Spleen (tissue), 11 donors: ENCODE measurements at regions not wholly inside any gene's neighbourhood (a gene's known extent, or its start where the extent isn't known, plus 50 kb on each side); places are given as distances from the start of the nearest gene placed in this dataset.

Source experiments
- DNase-seq: peaks from one replicate; pipeline ENCODE4 v3.0.0-alpha.2; 2020
- H3K27ac ChIP-seq, 8 donors: fragments of 200-600 bp; sonication (generic) in 7 of 8; 1 replicate in 4 of 8; 2 replicates in 4 of 8; pipeline versions ENCODE4 v1.5.0 to v1.8.0; 2016 to 2021; ENCODE audit warnings: inconsistent platforms in 4 of 8, mild to moderate bottlenecking in 4 of 8, moderate library complexity in 1 of 8
- H3K27me3 ChIP-seq, 7 donors: fragments of 200-600 bp; sonication (generic) in 6 of 7; replicated peaks in 1 of 7; 1 replicate in 4 of 7; 2 replicates in 3 of 7; pipeline versions ENCODE4 v1.5.0 to v1.8.0; 2016 to 2021; ENCODE audit warnings: inconsistent platforms in 3 of 7, mild to moderate bottlenecking in 1 of 7
- H3K36me3 ChIP-seq, 6 donors: fragments of 200-600 bp; sonication (generic) in 5 of 6; 1 replicate in 4 of 6; 2 replicates in 2 of 6; pipeline versions ENCODE4 v1.5.0 to v1.8.0; 2016 to 2021; ENCODE audit warnings: inconsistent platforms in 2 of 6
- H3K4me1 ChIP-seq, 6 donors: fragments of 200-600 bp; sonication (generic) in 5 of 6; 1 replicate in 3 of 6; 2 replicates in 3 of 6; pipeline versions ENCODE4 v1.5.0 to v1.8.0; 2016 to 2021; ENCODE audit warnings: inconsistent platforms in 3 of 6
- H3K4me3 ChIP-seq, 8 donors: fragments of 200-600 bp; sonication (generic) in 7 of 8; 1 replicate in 4 of 8; 2 replicates in 4 of 8; pipeline versions ENCODE4 v1.5.0 to v1.8.0; 2016 to 2021; ENCODE audit warnings: inconsistent platforms in 4 of 8, mild to moderate bottlenecking in 4 of 8, moderate library complexity in 2 of 8
- H3K9me3 ChIP-seq, 8 donors: fragments of 200-600 bp; sonication (generic) in 7 of 8; 1 replicate in 4 of 8; 2 replicates in 4 of 8; pipeline versions ENCODE4 v1.5.0 to v1.8.0; 2016 to 2021; ENCODE audit warnings: inconsistent platforms in 4 of 8
- POLR2A ChIP-seq, 3 donors: fragments of 450-650 bp; IDR thresholded peaks; one replicate each; pipeline ENCODE4 v1.5.1; 2017; ENCODE audit warnings: antibody characterized with exemption in 3 of 3, mild to moderate bottlenecking in 1 of 3
- POLR2AphosphoS5 ChIP-seq, 3 donors: sonication (generic); formaldehyde crosslinking; IDR thresholded peaks; one replicate each; pipeline ENCODE4 v1.5.1; 2017; ENCODE audit warnings: antibody characterized with exemption in 3 of 3
- WGBS, 5 donors: extraction: QIAGEN DNeasy Blood & Tissue Kit in 3 of 5; methylation state at CpG; one replicate each; pipeline versions ENCODE4 v1.1.5 to v1.1.7; 2013 to 2018; 5-methylcytosine and 5-hydroxymethylcytosine counted together
- intact Hi-C: fragments of 100-400 bp; cut with DNase I; formaldehyde crosslinking; loops from one replicate; pipeline ENCODE4 v1.15.0; 2023; ENCODE audit warnings: low total_unique reads
- TF ChIP-seq, protein P1 (sequence below), 11 experiments: fragments of 200-600 bp in 7 of 11; fragments of 450-650 bp in 4 of 11; sonication (generic) in 4 of 11; IDR thresholded peaks in 8 of 11; conservative IDR thresholded peaks in 3 of 11; 1 replicate in 7 of 11; 2 replicates in 4 of 11; pipeline versions ENCODE4 v1.4.0 to v1.8.0; 2016 to 2021; ENCODE audit warnings: antibody characterized with exemption in 11 of 11, inconsistent platforms in 4 of 11, mild to moderate bottlenecking in 1 of 11
- donor health status: healthy with polysubstance abuse.
- donor health status: DM: no; HTN: no; CAD: no; lungs with moderate emphysema.
- donor health status: DM: no; HTN: no; CAD: no.
- donor health status: Bipolar disorder and iron deficiency.
- donor health status: healthy.
- donor health status: DM: no; HTN: no; CAD: no.
- donor health status: DM: yes; HTN: yes; CAD: no.

DNA sequence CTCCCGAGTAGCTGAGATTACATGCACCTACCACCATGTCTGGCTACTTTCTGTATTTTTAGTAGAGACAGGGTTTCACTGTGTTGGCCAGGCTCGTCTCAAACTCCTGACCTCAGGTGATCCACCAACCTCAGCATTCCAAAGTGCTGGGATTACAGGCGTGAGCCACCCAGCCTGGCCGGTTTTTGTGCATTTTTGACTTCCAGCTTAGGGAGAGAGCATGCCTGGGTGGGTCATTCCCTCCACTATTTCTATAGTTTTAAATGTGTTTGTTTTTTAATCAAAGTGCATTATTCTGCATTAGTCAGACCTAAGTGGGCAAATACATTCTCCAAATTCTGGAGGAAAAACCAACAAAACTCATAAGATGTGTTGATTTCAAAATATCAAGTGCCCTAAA, 207.4 kb upstream of the NRIP1 start:
- Histone ChIP-seq H3K9me3 (no peaks in the 10 kb centered on the region), H3K27ac (no peak overlapping the region), H3K4me3 (no peak overlapping the region), H3K4me1 (no peaks in the 10 kb centered on the region), H3K36me3 (no peaks in the 10 kb centered on the region), H3K27me3 (no peaks in the 10 kb centered on the region)
- TF ChIP-seq, protein P1, sequence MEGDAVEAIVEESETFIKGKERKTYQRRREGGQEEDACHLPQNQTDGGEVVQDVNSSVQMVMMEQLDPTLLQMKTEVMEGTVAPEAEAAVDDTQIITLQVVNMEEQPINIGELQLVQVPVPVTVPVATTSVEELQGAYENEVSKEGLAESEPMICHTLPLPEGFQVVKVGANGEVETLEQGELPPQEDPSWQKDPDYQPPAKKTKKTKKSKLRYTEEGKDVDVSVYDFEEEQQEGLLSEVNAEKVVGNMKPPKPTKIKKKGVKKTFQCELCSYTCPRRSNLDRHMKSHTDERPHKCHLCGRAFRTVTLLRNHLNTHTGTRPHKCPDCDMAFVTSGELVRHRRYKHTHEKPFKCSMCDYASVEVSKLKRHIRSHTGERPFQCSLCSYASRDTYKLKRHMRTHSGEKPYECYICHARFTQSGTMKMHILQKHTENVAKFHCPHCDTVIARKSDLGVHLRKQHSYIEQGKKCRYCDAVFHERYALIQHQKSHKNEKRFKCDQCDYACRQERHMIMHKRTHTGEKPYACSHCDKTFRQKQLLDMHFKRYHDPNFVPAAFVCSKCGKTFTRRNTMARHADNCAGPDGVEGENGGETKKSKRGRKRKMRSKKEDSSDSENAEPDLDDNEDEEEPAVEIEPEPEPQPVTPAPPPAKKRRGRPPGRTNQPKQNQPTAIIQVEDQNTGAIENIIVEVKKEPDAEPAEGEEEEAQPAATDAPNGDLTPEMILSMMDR (IDR thresholded peaks at IDR 0.05 in 8 of 11, conservative IDR thresholded peaks at IDR 0.05 in 3 of 11): no peak
- TF ChIP-seq POLR2AphosphoS5 (IDR thresholded peaks at IDR 0.05): no peak
- TF ChIP-seq POLR2A (IDR thresholded peaks at IDR 0.05): no peak
- 79 to 92% (median 86%) methylated on average over 4 of the region's 4 CpGs for WGBS, 5 donors
- DNase-seq: no peak
- intact Hi-C loops: no loop called here

DNA sequence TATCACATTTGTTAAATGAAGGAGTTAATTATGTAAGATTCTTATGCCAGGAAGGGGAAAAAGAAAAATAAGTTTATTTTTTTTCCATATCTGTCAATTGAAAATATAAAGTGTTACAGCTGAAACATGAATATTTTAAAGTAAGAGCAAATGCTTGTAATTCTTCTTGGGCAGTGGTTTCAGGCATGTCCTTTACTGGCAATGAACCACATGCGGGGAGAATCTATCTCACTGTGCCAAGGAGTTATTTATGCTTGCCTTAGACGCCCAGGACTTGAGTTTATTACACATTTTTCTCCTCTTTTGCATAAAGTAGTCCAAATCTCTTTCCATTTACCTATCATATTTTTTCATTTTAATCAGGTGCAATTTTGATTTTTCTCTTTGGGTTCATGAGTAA, 207.8 kb upstream of the NRIP1 start:
- WGBS, 5 donors: 51 to 68% (median 65%) methylated on average over 2 of the region's 2 CpGs
- TF ChIP-seq POLR2A (IDR thresholded peaks at IDR 0.05) (no peak), POLR2AphosphoS5 (IDR thresholded peaks at IDR 0.05) (no peak)
- TF ChIP-seq, protein P1 (IDR thresholded peaks at IDR 0.05 in 8 of 11, conservative IDR thresholded peaks at IDR 0.05 in 3 of 11): no peak
- Histone ChIP-seq H3K4me3 (no peak overlapping the region), H3K36me3 (no peaks in the 10 kb centered on the region), H3K9me3 (no peaks in the 10 kb centered on the region), H3K4me1 (no peaks in the 10 kb centered on the region), H3K27me3 (no peaks in the 10 kb centered on the region), H3K27ac (no peak overlapping the region)
- DNase-seq: no peak
- intact Hi-C loops: no loop called here

DNA sequence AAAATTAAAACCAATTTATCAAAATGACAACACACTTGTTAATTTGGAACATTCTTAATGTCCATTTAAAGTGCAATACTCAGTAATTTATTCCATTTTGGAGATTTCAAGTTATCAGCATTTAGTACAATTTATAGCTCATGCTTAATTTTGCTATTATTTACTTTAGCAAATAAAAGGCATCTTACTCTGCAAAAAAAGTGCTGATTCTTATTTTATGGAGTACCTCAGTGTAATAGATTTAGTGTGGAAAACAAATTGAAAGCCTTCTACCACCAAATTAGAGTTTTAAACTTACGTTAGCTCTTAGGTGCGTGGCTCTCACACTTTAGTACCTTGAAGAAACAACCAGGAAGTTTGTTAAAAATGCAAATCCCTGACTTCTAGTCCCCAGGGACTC, 208.4 kb upstream of the NRIP1 start:
- WGBS, 5 donors: 87 to 96% (median 88%) methylated on average over 2 of the region's 2 CpGs

DNA sequence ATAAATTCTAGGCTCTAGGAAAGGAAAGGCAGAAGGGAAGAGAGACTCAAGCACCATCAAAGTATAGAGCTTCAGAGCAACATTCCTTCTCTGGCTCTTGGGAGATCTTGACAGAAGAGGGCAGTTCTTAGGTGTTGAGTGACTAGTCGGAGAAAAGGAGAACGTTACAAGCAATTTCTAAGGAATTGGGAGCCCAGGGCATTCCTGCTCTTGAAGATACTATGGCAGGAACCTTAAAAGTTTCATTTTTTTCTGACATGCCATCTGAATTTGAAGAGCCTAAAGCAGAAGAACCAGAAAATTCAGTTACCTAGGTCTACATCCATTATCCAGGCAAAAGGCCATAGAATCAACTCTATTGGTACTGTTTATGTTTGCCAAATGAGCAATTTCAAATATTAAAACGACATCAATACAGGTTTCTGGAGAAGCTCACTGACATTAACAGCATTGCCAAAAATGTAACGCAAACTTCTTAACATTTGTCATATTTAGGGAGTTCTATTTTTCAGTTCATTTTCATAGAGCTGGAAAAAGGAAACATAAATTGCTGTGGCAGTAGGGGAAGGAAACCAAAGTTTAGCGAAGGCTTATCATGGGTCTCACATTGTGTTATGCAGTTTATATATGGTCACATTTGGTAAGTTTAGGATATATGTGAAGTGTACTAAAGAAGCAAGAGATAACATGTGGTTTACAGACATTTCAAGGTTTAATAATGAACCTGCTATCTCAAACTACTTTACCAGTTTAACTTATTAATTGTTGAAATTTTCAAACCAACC, 210.1 kb upstream of the NRIP1 start:
- intact Hi-C loops: no loop called here
- H3K4me3 ChIP-seq: no peak overlapping the region
- H3K27me3 ChIP-seq: no peaks in the 10 kb centered on the region
- H3K36me3 ChIP-seq: no peaks in the 10 kb centered on the region
- WGBS, 5 donors: 45 to 61% (median 49%) methylated on average over 5 of the region's 5 CpGs
- DNase-seq: no peak
- H3K27ac ChIP-seq: no peak overlapping the region
- no peaks in the 10 kb centered on the region for H3K9me3 ChIP-seq
- H3K4me1 ChIP-seq: no peaks in the 10 kb centered on the region
- TF ChIP-seq POLR2A (IDR thresholded peaks at IDR 0.05): no peak
- TF ChIP-seq POLR2AphosphoS5 (IDR thresholded peaks at IDR 0.05): no peak
- TF ChIP-seq, protein P1 (IDR thresholded peaks at IDR 0.05 in 8 of 11, conservative IDR thresholded peaks at IDR 0.05 in 3 of 11): no peak

More for the DNA sequence above, 208.4 kb upstream of the NRIP1 start:
- no peak for DNase-seq
- Histone ChIP-seq H3K4me1 (no peaks in the 10 kb centered on the region), H3K9me3 (no peaks in the 10 kb centered on the region), H3K4me3 (no peak overlapping the region), H3K27ac (no peak overlapping the region), H3K27me3 (no peaks in the 10 kb centered on the region), H3K36me3 (no peaks in the 10 kb centered on the region)
- intact Hi-C loops: no loop called here
- TF ChIP-seq POLR2AphosphoS5 (IDR thresholded peaks at IDR 0.05) (no peak), POLR2A (IDR thresholded peaks at IDR 0.05) (no peak)
- TF ChIP-seq, protein P1 (IDR thresholded peaks at IDR 0.05 in 8 of 11, conservative IDR thresholded peaks at IDR 0.05 in 3 of 11): no peak
